SK-N-SH treated with all-trans-retinoic acid at 6 μM for 48 hours (cell line): ENCODE measurements at regions not wholly inside any gene's neighbourhood (a gene's known extent, or its start where the extent isn't known, plus 50 kb on each side); places are given as distances from the start of the nearest gene placed in this dataset.

ENCODE experiments used
- ATAC-seq: fragments of 200-7000 bp; cut with Tn5 transposase; 3 replicates; pipeline ENCODE4 v1.9.1; 2020; ENCODE audit warnings: mild to moderate bottlenecking, moderate library complexity
- ARNTL ChIP-seq: fragments of 450-650 bp; formaldehyde crosslinking; IDR thresholded peaks from 2 replicates; pipeline ENCODE4 v1.5.0; 2020; ENCODE audit warnings: low read depth, mild to moderate bottlenecking, moderate library complexity, borderline replicate concordance
- BACH2 ChIP-seq: fragments of 250-450 bp; sonication (Bioruptor Pico); IDR thresholded peaks from 2 replicates; pipeline ENCODE4 v1.9.0; 2021; ENCODE audit warnings: mild to moderate bottlenecking, borderline replicate concordance
- CREB5 ChIP-seq: fragments of 250-450 bp; sonication (Bioruptor Pico); IDR thresholded peaks from 2 replicates; pipeline ENCODE4 v1.5.1; 2020; ENCODE audit warnings: low read depth, mild to moderate bottlenecking, moderate library complexity
- CSDC2 ChIP-seq: fragments of 250-450 bp; sonication (Bioruptor Pico); IDR thresholded peaks from 2 replicates; pipeline ENCODE4 v1.5.0; 2020; ENCODE audit warnings: mild to moderate bottlenecking, moderate library complexity
- ESRRG ChIP-seq: fragments of 250-450 bp; sonication (Bioruptor Pico); IDR thresholded peaks from 2 replicates; pipeline ENCODE4 v1.6.1; 2021; ENCODE audit warnings: mild to moderate bottlenecking
- GLIS3 ChIP-seq: fragments of 250-450 bp; sonication (Bioruptor Pico); IDR thresholded peaks from 2 replicates; pipeline ENCODE4 v1.5.0; 2020; ENCODE audit warnings: mild to moderate bottlenecking, moderate library complexity
- ISL1 ChIP-seq: fragments of 250-450 bp; sonication (Bioruptor Pico); IDR thresholded peaks from 2 replicates; pipeline ENCODE4 v2.1.2; 2022; ENCODE audit warnings: mild to moderate bottlenecking, moderate library complexity
- OSR1 ChIP-seq: fragments of 250-450 bp; sonication (Bioruptor Pico); IDR thresholded peaks from 2 replicates; pipeline ENCODE4 v1.8.0; 2022; ENCODE audit warnings: moderate library complexity, mild to moderate bottlenecking, inconsistent platforms
- PATZ1 ChIP-seq: fragments of 250-450 bp; sonication (Bioruptor Pico); IDR thresholded peaks from 2 replicates; pipeline ENCODE4 v1.8.0; 2020; ENCODE audit warnings: mild to moderate bottlenecking, moderate library complexity, borderline replicate concordance
- POU6F1 ChIP-seq: fragments of 250-450 bp; sonication (Bioruptor Pico); IDR thresholded peaks from 2 replicates; pipeline ENCODE4 v1.8.0; 2021; ENCODE audit warnings: low read depth, mild to moderate bottlenecking, moderate library complexity, borderline replicate concordance
- RARB ChIP-seq: fragments of 250-450 bp; sonication (Bioruptor Pico); IDR thresholded peaks from 2 replicates; pipeline ENCODE4 v1.8.0; 2021; ENCODE audit warnings: mild to moderate bottlenecking, moderate library complexity
- SNAI2 ChIP-seq: fragments of 250-450 bp; sonication (Bioruptor Pico); IDR thresholded peaks from 2 replicates; pipeline ENCODE4 v1.5.0; 2020; ENCODE audit warnings: mild to moderate bottlenecking, moderate library complexity
- TCF4 ChIP-seq: fragments of 250-450 bp; sonication (Bioruptor Pico); IDR thresholded peaks from 2 replicates; pipeline ENCODE4 v1.8.0; 2021; ENCODE audit warnings: mild to moderate bottlenecking, moderate library complexity, borderline replicate concordance
- TSHZ2 ChIP-seq: fragments of 250-450 bp; sonication (Bioruptor Pico); IDR thresholded peaks from 2 replicates; pipeline ENCODE4 v1.5.0; 2020; ENCODE audit warnings: mild to moderate bottlenecking, moderate library complexity
- ZFP3 ChIP-seq: fragments of 250-450 bp; sonication (Bioruptor Pico); IDR thresholded peaks from 2 replicates; pipeline ENCODE4 v1.5.0; 2020; ENCODE audit warnings: mild to moderate bottlenecking, moderate library complexity
- ZNF565 ChIP-seq: fragments of 450-650 bp; formaldehyde crosslinking; conservative IDR thresholded peaks from 2 replicates; pipeline ENCODE4 v1.5.0; 2020; ENCODE audit warnings: low read depth, mild to moderate bottlenecking, moderate library complexity
- ZNF70 ChIP-seq: fragments of 450-650 bp; formaldehyde crosslinking; IDR thresholded peaks from 2 replicates; pipeline ENCODE4 v1.5.0; 2020; ENCODE audit warnings: mild to moderate bottlenecking, moderate library complexity
- ZNF8 ChIP-seq: fragments of 450-650 bp; formaldehyde crosslinking; IDR thresholded peaks from 2 replicates; pipeline ENCODE4 v1.5.0; 2020; ENCODE audit warnings: mild to moderate bottlenecking, moderate library complexity

GRCh38 chr1:229139331-229140118 lies 131.4 kb upstream of the RAB4A start:
- no peak for ATAC-seq
- TF ChIP-seq TCF4 (CRISPR knock-in tag) (no peak), ZNF565 (no peak), BACH2 (no peak), RARB (CRISPR knock-in tag) (no peak), ESRRG (CRISPR knock-in tag) (no peak), SNAI2 (no peak), GLIS3 (CRISPR knock-in tag) (no peak), PATZ1 (CRISPR knock-in tag) (no peak), CSDC2 (CRISPR knock-in tag) (no peak), ARNTL (CRISPR knock-in tag) (no peak), ZNF8 (CRISPR knock-in tag) (no peak), POU6F1 (CRISPR knock-in tag) (no peak), ISL1 (CRISPR knock-in tag) (no peak), CREB5 (no peak)

- ATAC-seq: no peak
- TF ChIP-seq GLIS3 (CRISPR knock-in tag) (no peak), ZNF70 (CRISPR knock-in tag) (no peak)
Measured at GRCh38 chr1:229140119-229140396, 130.9 kb upstream of the RAB4A start.

GRCh38 chr1:229141271-229141670 lies 129.6 kb upstream of the RAB4A start:
- no peak for ATAC-seq
- TF ChIP-seq PATZ1 (CRISPR knock-in tag) (no peak), CSDC2 (CRISPR knock-in tag) (no peak), RARB (CRISPR knock-in tag) (no peak), GLIS3 (CRISPR knock-in tag) (no peak), POU6F1 (CRISPR knock-in tag) (no peak), ZNF8 (CRISPR knock-in tag) (no peak), OSR1 (CRISPR knock-in tag) (no peak)

- ATAC-seq: no peak
- TF ChIP-seq TCF4 (CRISPR knock-in tag) (no peak), BACH2 (no peak), ESRRG (CRISPR knock-in tag) (no peak), ZNF565 (no peak), ZNF8 (CRISPR knock-in tag) (no peak), ZFP3 (no peak), ARNTL (CRISPR knock-in tag) (no peak), OSR1 (CRISPR knock-in tag) (no peak), TSHZ2 (no peak), GLIS3 (CRISPR knock-in tag) (no peak), ISL1 (CRISPR knock-in tag) (no peak), PATZ1 (CRISPR knock-in tag) (no peak)
Measured at GRCh38 chr1:229141689-229142377, 129.1 kb upstream of the RAB4A start.
